Neural crest cell (in vitro differentiated cells): ENCODE measurements at regions not wholly inside any gene's neighbourhood (a gene's known extent, or its start where the extent isn't known, plus 50 kb on each side); places are given as distances from the start of the nearest gene placed in this dataset.

Experiments
- DNase-seq: peaks from one replicate; pipeline ENCODE4 v3.0.0; 2021; ENCODE audit warnings: low read depth, mixed read lengths, low spot score
- H3K27ac Mint-ChIP-seq: one replicate; pipeline ENCODE4 v1.8.0; 2021; ENCODE audit warnings: mild to moderate bottlenecking, mixed read lengths; ENCODE audit not compliant: unreplicated experiment
- H3K27me3 Mint-ChIP-seq: 2 replicates; pipeline ENCODE4 v1.8.0; 2021; ENCODE audit warnings: low read depth, mild to moderate bottlenecking, mixed read lengths
- H3K36me3 Mint-ChIP-seq: 2 replicates; pipeline ENCODE4 v1.8.0; 2021; ENCODE audit warnings: low read depth, mild to moderate bottlenecking, mixed read lengths
- H3K4me1 Mint-ChIP-seq: 2 replicates; pipeline ENCODE4 v1.8.0; 2021; ENCODE audit warnings: mixed read lengths
- H3K4me3 Mint-ChIP-seq: one replicate; pipeline ENCODE4 v1.8.0; 2021; ENCODE audit warnings: mild to moderate bottlenecking, mixed read lengths
- H3K9me3 Mint-ChIP-seq: 2 replicates; pipeline ENCODE4 v1.8.0; 2021; ENCODE audit warnings: mixed read lengths
- CTCF ChIP-seq: fragments of 200-600 bp; sonication (generic); conservative IDR thresholded peaks from 2 replicates; pipeline ENCODE4 v1.5.0; 2021; ENCODE audit warnings: antibody characterized with exemption, mild to moderate bottlenecking

DNA sequence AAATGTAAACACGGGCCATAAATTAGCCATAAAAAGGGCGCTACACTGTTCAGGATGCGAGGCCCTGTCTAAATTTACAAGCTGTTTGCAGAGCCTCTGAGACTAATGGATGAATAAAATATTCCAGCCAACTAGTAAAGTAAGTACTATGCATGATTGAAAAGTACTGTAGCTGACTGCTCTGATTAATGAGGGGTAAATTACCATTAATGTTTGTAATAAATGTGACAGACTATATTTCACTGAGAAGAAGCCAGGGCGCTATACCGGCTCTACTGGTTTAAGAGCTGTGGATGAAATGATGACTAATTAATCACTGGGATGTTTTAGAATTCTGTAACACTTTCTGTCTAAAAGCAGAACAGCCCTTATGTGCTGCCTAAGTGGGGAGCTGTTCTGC lies 54.3 kb upstream of the RGPD4 start:
- Mint-ChIP-seq H3K4me3 (no peak overlapping the region), H3K27me3 (no peaks in the 10 kb centered on the region), H3K36me3 (no peaks in the 10 kb centered on the region), H3K9me3 (no peaks in the 10 kb centered on the region), H3K4me1 (no peaks in the 10 kb centered on the region), H3K27ac (no peak overlapping the region)
- DNase-seq, result no peak
- TF ChIP-seq CTCF, result no peak

DNA sequence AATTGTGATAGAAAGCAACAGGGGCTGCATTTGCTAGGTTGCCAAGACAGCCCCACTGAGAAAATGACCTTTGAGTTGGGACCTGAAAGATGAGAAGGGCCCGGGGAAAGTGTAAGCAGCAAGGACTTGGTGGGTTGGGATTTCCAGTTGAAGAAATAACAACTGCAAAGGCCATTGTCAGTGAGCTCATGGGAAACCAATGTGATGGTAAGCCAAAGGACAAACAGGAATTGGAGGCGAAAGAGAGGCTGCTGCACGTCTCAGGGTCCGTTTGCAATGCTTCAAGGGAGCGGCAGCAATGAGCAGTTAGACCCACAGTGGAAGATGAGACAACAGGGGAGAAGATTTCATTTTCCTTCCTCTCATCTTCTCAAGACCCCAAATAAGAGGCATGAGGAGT lies 51.5 kb upstream of the RGPD4 start:
- no peaks in the 10 kb centered on the region for H3K36me3 Mint-ChIP-seq
- no peaks in the 10 kb centered on the region for H3K27me3 Mint-ChIP-seq
- H3K4me1 Mint-ChIP-seq, result no peaks in the 10 kb centered on the region
- H3K9me3 Mint-ChIP-seq, result no peaks in the 10 kb centered on the region
- DNase-seq, result no peak
- no peak for TF ChIP-seq CTCF
- H3K27ac Mint-ChIP-seq, result no peak overlapping the region
- no peak overlapping the region for H3K4me3 Mint-ChIP-seq

GRCh38 chr2:107775791-107776190 lies 50.9 kb upstream of the RGPD4 start:
- Mint-ChIP-seq H3K4me1 (no peaks in the 10 kb centered on the region), H3K4me3 (no peak overlapping the region), H3K27me3 (no peaks in the 10 kb centered on the region), H3K27ac (no peak overlapping the region), H3K36me3 (no peaks in the 10 kb centered on the region), H3K9me3 (no peaks in the 10 kb centered on the region)
- no peak for DNase-seq
- TF ChIP-seq CTCF, result no peak

DNA sequence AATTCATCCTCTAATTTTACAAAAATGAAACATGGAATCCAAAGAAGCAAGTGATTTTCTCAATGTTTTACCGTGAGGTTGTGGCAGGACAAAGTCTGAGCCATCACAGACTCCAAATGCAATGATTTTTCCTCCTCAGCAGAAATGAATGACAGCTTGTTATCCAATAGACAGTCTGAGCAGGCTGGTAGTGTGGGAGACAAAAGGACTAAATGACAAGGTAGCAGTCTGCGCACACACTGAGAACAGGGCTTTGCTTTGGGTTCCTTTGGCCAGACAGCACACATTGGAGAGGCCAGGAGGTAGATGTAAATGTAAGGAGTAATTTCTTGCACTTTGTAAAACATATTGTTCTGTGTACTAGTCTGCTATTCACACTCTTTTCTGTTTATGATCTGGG lies 50.3 kb upstream of the RGPD4 start:
- Mint-ChIP-seq H3K9me3 (no peaks in the 10 kb centered on the region), H3K4me1 (no peaks in the 10 kb centered on the region)

More for the DNA sequence above, 50.3 kb upstream of the RGPD4 start:
- Mint-ChIP-seq H3K36me3 (no peaks in the 10 kb centered on the region), H3K27ac (no peak overlapping the region), H3K4me3 (no peak overlapping the region), H3K27me3 (no peaks in the 10 kb centered on the region)
- no peak for TF ChIP-seq CTCF
- no peak for DNase-seq
